GM10266 (cell line): ENCODE measurements at regions not wholly inside any gene's neighbourhood (a gene's known extent, or its start where the extent isn't known, plus 50 kb on each side); places are given as distances from the start of the nearest gene placed in this dataset.

Experiments
- DNase-seq: peaks from one replicate; pipeline ENCODE4 v3.0.0; 2012; ENCODE audit errors: extremely low spot score
- TF ChIP-seq, protein P1 (sequence below): IDR thresholded peaks from 2 replicates; pipeline ENCODE4 v1.5.1; 2012; ENCODE audit warnings: mild to moderate bottlenecking, low read depth; ENCODE audit not compliant: control insufficient read depth, insufficient read depth; ENCODE audit errors: missing control alignments

DNA sequence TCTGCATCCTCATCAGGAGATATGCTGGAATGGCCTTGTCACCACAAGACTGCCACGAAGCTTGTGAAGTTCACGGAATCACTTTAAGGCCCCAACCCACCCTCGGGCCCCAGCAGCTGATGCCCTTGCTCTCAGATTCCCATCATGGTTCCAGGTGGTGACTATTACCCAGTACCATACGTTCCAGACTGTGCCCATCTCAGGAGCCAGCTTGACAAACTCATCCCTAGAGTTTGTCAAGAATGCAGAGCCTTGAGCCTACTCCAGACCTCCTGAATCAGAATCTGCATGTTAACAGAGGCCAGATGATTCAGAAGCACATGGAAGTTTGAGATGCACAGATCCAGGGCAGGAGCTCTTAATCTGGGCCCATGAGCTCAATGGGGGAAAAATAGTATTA lies 53.9 kb upstream of the RBM15 start:
- TF ChIP-seq, protein P1, sequence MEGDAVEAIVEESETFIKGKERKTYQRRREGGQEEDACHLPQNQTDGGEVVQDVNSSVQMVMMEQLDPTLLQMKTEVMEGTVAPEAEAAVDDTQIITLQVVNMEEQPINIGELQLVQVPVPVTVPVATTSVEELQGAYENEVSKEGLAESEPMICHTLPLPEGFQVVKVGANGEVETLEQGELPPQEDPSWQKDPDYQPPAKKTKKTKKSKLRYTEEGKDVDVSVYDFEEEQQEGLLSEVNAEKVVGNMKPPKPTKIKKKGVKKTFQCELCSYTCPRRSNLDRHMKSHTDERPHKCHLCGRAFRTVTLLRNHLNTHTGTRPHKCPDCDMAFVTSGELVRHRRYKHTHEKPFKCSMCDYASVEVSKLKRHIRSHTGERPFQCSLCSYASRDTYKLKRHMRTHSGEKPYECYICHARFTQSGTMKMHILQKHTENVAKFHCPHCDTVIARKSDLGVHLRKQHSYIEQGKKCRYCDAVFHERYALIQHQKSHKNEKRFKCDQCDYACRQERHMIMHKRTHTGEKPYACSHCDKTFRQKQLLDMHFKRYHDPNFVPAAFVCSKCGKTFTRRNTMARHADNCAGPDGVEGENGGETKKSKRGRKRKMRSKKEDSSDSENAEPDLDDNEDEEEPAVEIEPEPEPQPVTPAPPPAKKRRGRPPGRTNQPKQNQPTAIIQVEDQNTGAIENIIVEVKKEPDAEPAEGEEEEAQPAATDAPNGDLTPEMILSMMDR = no peak
- no peak for DNase-seq

DNA sequence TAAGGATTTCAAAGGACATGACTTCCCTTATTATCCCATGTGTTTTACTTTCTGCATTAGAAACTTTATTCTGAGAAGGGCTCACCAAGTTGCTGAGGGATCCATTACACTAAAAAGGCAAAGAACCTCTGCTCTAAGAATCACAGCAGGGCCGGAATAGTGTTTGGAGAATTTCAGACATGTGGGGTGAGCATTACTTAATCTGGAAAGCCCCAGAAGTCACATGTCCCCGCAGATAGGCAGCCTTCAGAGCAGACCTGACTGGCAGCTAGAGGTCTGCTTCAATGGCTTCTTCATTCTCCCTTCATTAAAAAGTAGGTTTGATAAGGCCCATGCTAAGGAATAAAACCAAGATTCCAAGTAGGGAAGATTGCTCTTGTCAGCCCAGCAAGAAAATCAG lies 52.6 kb upstream of the RBM15 start:
- DNase-seq = peak; percentile 64
- TF ChIP-seq, protein P1 = no peak

DNA sequence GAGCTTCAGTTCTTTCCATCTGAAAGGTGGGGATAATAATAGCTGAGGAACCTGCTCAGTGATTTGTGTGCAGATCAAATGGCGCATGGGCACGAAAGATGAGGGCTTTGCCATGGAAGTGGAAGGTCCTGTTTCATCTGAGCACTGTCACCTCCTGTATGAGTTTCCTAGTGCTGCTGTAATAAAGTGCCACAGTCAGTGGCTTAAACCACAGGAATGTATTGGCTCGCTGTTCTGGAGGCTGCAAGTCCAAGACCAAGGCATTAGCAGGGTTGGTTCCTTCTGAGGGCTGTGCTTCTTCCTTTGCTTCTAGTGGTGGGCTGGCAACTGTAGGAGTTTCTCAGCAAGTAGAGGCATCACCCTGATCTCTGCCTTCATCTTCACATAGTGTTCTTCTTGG lies 51.1 kb upstream of the RBM15 start:
- DNase-seq = no peak
- TF ChIP-seq, protein P1 = no peak
